HFFc6 (cell line): ENCODE measurements at regions not wholly inside any gene's neighbourhood (a gene's known extent, or its start where the extent isn't known, plus 50 kb on each side); places are given as distances from the start of the nearest gene placed in this dataset.
A peak's percentile ranks its signal among the peaks of the same experiment; 100 is the strongest.
"Not testable (repeated sequence)": the region's sequence is repeated elsewhere in the genome, so short reads cannot be mapped to it uniquely, and the experiment has no call there.

ENCODE experiments used
- DNase-seq: peaks from one replicate; pipeline ENCODE4 v3.0.0-alpha.2; 2018
- H3K27ac Mint-ChIP-seq: 2 replicates; pipeline ENCODE4 v1.8.0; 2020; ENCODE audit warnings: mild to moderate bottlenecking, mixed read lengths
- H3K27me3 Mint-ChIP-seq: 2 replicates; pipeline ENCODE4 v1.8.0; 2021; ENCODE audit warnings: mild to moderate bottlenecking, moderate library complexity, mixed read lengths; ENCODE audit not compliant: insufficient read depth
- H3K36me3 Mint-ChIP-seq: 2 replicates; pipeline ENCODE4 v1.8.0; 2021; ENCODE audit warnings: low read depth, mixed read lengths
- H3K4me1 Mint-ChIP-seq: 2 replicates; pipeline ENCODE4 v1.8.0; 2020; ENCODE audit warnings: low read depth, mixed read lengths
- H3K4me3 Mint-ChIP-seq: 2 replicates; pipeline ENCODE4 v1.8.0; 2020; ENCODE audit warnings: mild to moderate bottlenecking, moderate library complexity, mixed read lengths
- H3K9me3 Mint-ChIP-seq: 2 replicates; pipeline ENCODE4 v1.8.0; 2020; ENCODE audit warnings: mild to moderate bottlenecking, mixed read lengths
- CTCF ChIP-seq: fragments of 200-600 bp; sonication (generic); IDR thresholded peaks from 2 replicates; pipeline ENCODE4 v1.5.0; 2021; ENCODE audit warnings: antibody characterized with exemption, mild to moderate bottlenecking

DNA sequence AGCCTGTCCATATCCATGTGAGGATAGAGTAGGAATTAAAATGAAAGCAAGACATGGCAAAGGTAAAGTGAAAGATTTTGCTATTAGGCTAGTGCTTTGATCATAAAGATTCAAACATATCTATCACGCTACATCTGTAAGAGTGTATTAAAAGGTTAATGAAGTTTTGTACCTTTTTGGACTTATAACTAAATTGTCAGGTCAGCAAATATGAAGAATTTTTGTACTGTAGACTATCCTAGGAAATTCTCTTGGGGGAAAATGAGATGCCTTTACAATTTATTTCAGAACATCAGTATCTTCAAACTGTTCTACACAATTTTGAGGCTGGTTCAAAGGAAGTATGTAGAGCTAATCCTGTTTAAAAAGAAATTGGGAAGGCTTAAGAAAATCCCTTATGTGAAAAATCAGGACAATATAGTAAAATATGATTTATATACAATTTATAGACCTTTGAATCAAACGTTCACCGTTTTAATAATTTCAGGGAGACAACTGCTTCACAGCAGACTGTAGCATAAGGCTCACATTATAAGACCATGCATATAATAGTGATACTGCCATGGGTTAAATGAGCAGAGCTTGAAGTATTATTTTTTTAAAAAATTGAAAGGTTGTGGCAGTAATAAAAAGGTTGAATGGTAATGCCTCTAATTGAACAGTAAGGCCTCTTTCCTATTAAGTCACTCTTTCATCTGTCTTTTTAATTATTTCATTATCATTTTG lies 639.5 kb upstream of the ARRDC3 start:
- H3K4me1 Mint-ChIP-seq, result peaks cover 17% of the 10 kb centered on the region
- H3K27me3 Mint-ChIP-seq, result no peaks in the 10 kb centered on the region
- no peaks in the 10 kb centered on the region for H3K9me3 Mint-ChIP-seq
- H3K4me3 Mint-ChIP-seq, result no peak overlapping the region
- DNase-seq, result no peak
- H3K36me3 Mint-ChIP-seq, result no peaks in the 10 kb centered on the region
- no peak overlapping the region for H3K27ac Mint-ChIP-seq
- no peak for TF ChIP-seq CTCF

GRCh38 chr5:92019376-92019990 lies 636.4 kb upstream of the ARRDC3 start:
- peaks cover 31% of the 10 kb centered on the region for H3K4me1 Mint-ChIP-seq
- H3K27me3 Mint-ChIP-seq, result no peaks in the 10 kb centered on the region
- H3K27ac Mint-ChIP-seq, result no peak overlapping the region
- no peaks in the 10 kb centered on the region for H3K9me3 Mint-ChIP-seq
- no peak overlapping the region for H3K4me3 Mint-ChIP-seq
- H3K36me3 Mint-ChIP-seq, result no peaks in the 10 kb centered on the region; the same call in 1 of the 2 replicates
- DNase-seq, result peak; percentile 0
- no peak for TF ChIP-seq CTCF

DNA sequence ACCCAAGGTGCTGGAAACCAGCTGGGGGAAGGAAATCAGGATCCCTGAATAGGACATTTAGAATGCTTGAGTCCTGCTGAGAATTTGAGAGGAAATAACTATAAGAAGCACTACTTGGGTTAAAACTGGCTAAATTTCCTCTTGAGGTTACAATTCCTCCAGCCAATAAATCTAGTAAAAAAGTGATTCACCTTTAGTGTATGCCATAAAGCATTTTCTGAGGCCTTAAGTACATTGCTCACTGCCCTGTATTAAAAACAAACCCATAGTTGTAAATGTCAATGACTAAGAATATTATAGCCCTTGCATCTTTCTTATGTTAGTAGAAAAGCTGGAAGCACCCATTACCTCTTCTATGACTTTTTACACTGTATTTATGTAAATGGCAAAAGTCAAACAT lies 634.7 kb upstream of the ARRDC3 start:
- no peaks in the 10 kb centered on the region for H3K9me3 Mint-ChIP-seq
- no peak for TF ChIP-seq CTCF
- H3K27ac Mint-ChIP-seq, result peak overlapping the region; percentile 64; the same call in 1 of the 2 replicates
- H3K27me3 Mint-ChIP-seq, result no peaks in the 10 kb centered on the region
- no peaks in the 10 kb centered on the region; the same call in 1 of the 2 replicates for H3K36me3 Mint-ChIP-seq
- peaks cover 31% of the 10 kb centered on the region for H3K4me1 Mint-ChIP-seq
- DNase-seq, result peak; percentile 87
- H3K4me3 Mint-ChIP-seq, result peak overlapping the region; percentile 62

- not testable (repeated sequence) for H3K4me3 Mint-ChIP-seq, H3K27ac Mint-ChIP-seq, DNase-seq, H3K9me3 Mint-ChIP-seq, H3K36me3 Mint-ChIP-seq, H3K4me1 Mint-ChIP-seq, H3K27me3 Mint-ChIP-seq
These were observed 628.7 kb upstream of the ARRDC3 start for GRCh38 chr5:92011845-92012244.

DNA sequence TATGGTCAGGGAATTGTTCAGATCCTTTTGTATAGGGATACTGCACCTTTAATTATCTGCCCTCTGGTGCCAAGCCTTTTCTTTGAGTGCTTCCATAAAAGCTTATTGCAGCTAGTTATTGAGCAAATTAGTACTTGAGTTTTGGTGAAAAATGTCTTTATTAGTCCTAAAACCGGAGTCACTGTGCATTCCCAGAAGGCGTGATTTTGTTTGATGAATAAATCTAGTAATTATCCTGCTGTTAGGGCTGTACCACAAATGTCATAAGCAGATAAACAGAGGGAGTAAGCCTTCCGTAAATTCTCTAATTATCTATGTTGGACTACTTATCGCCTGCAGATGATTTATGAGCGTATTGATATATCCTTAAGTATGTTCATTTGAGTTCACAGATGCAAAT lies 620.7 kb upstream of the ARRDC3 start:
- Mint-ChIP-seq H3K4me3 (no peak overlapping the region), H3K4me1 (no peaks in the 10 kb centered on the region), H3K27ac (no peak overlapping the region), H3K9me3 (no peaks in the 10 kb centered on the region), H3K27me3 (no peaks in the 10 kb centered on the region), H3K36me3 (no peaks in the 10 kb centered on the region)
- no peak for TF ChIP-seq CTCF
- DNase-seq, result no peak

DNA sequence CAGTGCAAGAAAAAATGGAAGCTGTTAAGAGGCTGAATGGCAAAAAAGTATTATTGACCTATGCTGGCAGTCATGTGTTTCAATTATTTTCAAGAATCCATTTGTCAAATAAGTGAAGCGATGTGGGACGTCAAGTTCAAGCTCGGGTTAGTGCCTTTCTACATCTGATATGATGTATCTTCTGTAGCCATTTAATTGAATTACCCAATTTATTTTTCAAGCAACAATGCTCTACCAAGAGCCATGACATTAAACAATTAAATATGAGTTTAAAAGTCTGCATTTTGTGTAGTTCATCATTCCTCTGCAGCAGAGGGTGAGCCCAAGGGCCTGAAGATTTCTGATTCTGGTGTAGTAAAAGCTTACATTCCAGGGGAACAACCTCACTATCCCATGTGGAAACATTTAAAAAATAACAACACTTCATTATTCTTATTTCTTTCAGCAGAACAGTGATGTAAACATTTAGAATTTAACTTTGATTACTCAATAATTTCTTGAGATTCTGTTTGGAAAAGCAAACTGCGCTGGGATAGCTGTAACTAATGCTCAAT lies 619.7 kb upstream of the ARRDC3 start:
- no peak for DNase-seq
- Mint-ChIP-seq H3K27me3 (no peaks in the 10 kb centered on the region), H3K4me1 (no peaks in the 10 kb centered on the region), H3K36me3 (no peaks in the 10 kb centered on the region), H3K9me3 (no peaks in the 10 kb centered on the region), H3K27ac (no peak overlapping the region), H3K4me3 (no peak overlapping the region)
- no peak for TF ChIP-seq CTCF
